Thyroid gland (tissue), 4 donors: ENCODE measurements at regions not wholly inside any gene's neighbourhood (a gene's known extent, or its start where the extent isn't known, plus 50 kb on each side); places are given as distances from the start of the nearest gene placed in this dataset.

Source experiments
- POLR2A ChIP-seq, 2 donors: fragments of 450-650 bp; IDR thresholded peaks; one replicate each; pipeline ENCODE4 v1.6.1; 2017; ENCODE audit warnings: antibody characterized with exemption in 2 of 2, mild to moderate bottlenecking in 2 of 2, moderate library complexity in 1 of 2
- TF ChIP-seq, protein P1 (sequence below), 6 experiments: fragments of 200-600 bp in 3 of 6; fragments of 450-650 bp in 3 of 6; sonication (generic) in 3 of 6; IDR thresholded peaks; one replicate each; pipeline ENCODE4 v1.5.1; 2016 to 2019; ENCODE audit warnings: antibody characterized with exemption in 6 of 6, mild to moderate bottlenecking in 2 of 6, inconsistent platforms in 1 of 6, moderate library complexity in 1 of 6

GRCh38 chr2:187188783-187189631 lies 259.0 kb downstream of the CALCRL start:
- TF ChIP-seq, protein P1, sequence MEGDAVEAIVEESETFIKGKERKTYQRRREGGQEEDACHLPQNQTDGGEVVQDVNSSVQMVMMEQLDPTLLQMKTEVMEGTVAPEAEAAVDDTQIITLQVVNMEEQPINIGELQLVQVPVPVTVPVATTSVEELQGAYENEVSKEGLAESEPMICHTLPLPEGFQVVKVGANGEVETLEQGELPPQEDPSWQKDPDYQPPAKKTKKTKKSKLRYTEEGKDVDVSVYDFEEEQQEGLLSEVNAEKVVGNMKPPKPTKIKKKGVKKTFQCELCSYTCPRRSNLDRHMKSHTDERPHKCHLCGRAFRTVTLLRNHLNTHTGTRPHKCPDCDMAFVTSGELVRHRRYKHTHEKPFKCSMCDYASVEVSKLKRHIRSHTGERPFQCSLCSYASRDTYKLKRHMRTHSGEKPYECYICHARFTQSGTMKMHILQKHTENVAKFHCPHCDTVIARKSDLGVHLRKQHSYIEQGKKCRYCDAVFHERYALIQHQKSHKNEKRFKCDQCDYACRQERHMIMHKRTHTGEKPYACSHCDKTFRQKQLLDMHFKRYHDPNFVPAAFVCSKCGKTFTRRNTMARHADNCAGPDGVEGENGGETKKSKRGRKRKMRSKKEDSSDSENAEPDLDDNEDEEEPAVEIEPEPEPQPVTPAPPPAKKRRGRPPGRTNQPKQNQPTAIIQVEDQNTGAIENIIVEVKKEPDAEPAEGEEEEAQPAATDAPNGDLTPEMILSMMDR (IDR thresholded peaks at IDR 0.05), result no peak
- no peak for TF ChIP-seq POLR2A (IDR thresholded peaks at IDR 0.05)
